ENCODE measurements at regions not wholly inside any gene's neighbourhood (a gene's known extent, or its start where the extent isn't known, plus 50 kb on each side); places are given as distances from the start of the nearest gene placed in this dataset.

DNA sequence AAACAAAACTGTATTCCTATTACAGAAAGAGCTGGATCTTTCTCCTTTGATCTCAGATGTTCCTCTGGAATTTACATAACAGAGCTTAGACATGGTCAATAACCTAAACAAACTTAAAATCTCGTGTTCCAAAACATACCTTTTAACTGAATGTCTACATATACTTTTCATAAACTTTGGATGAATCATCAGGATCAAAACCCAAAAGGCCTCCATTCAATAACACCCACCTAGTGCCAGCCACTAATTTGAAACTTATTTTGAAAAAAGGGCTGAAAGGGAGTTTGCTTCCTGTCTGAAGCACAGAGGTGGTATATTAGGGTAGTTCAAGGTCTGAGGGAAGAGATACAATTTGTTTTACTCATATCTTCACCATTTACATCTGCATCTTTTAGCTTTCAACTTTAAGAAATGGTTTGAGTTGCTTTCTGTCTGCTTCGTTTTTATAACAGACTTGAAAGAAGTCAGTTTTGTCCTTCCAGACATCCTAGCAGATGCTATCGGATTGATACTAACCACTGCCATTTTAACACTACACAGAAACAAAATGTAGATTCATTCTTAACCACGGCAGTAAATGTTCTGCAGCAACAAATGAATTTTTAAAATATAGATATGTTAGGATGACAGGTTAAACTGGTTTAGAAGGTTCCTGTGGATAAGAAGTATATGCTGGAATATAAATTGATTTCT lies 242.8 kb upstream of the DKK2 start:
- TF ChIP-seq CTCF (IDR thresholded peaks at IDR 0.05), result no peak
- TF ChIP-seq POLR2A (IDR thresholded peaks at IDR 0.05), result no peak
- TF ChIP-seq POLR2AphosphoS5 (IDR thresholded peaks at IDR 0.05; ENCODE audit: insufficient read depth in 1 of 2, low read depth in 1 of 2), result no peak
- Histone ChIP-seq H3K36me3 (no peaks in the 10 kb centered on the region), H3K4me1 (peaks cover 2% of the 10 kb centered on the region), H3K4me3 (no peak overlapping the region), H3K27me3 (no peaks in the 10 kb centered on the region), H3K27ac (no peak overlapping the region), H3K9me3 (no peaks in the 10 kb centered on the region)
- intact Hi-C loops (cut with DNase I), result no loop called here
- DNase-seq (ENCODE audit: extremely low spot score in 2 of 2), result no peak

DNA sequence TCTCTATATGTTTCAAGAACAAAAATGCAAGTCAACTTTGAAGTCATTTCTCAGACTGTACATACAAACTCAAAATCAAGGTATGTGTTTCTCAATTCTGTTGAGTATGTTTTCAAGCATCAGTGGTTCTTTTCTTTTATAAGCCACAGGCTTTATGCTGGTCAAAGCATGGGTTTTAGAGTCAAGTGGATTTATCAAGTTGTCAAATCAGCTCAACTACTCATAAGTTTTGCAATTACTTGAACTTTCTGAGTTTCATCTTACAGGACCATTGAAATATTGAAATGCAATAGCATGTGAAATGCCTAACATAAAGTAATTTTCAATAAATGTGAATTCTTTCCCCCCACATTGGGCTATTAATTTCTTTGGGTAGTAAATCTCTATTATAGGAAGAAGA lies 239.9 kb upstream of the DKK2 start:
- no peaks in the 10 kb centered on the region for H3K36me3 ChIP-seq

DNA sequence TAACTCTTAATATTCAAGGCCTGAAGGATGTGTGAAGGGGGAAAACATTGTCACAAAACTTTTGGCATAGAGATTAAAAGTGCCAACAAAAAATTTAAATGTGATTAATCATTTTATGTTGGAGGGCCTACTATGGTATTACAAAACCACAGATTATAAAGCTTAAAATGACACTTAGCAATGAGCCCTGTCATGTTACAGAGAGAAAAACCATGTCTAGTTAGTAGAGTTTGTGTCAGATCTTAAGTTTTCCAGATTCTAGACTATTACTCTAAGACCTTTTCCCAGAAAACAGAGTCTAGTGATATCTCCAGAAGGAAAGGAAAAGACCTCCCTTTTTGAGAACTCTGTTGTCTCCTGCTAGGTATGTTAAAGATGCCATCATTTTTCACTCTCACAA lies 239.1 kb upstream of the DKK2 start:
- Histone ChIP-seq H3K4me1 (no peaks in the 10 kb centered on the region), H3K27me3 (no peaks in the 10 kb centered on the region), H3K27ac (no peak overlapping the region), H3K4me3 (no peak overlapping the region), H3K36me3 (no peaks in the 10 kb centered on the region), H3K9me3 (no peaks in the 10 kb centered on the region)
- no peak for DNase-seq (ENCODE audit: extremely low spot score in 2 of 2)
- intact Hi-C loops (cut with DNase I), result no loop called here
- TF ChIP-seq POLR2A (IDR thresholded peaks at IDR 0.05), result no peak
- no peak for TF ChIP-seq CTCF (IDR thresholded peaks at IDR 0.05)
- no peak for TF ChIP-seq POLR2AphosphoS5 (IDR thresholded peaks at IDR 0.05; ENCODE audit: insufficient read depth in 1 of 2, low read depth in 1 of 2)

More for the DNA sequence above, 239.9 kb upstream of the DKK2 start:
- Histone ChIP-seq H3K4me1 (no peaks in the 10 kb centered on the region), H3K9me3 (no peaks in the 10 kb centered on the region), H3K4me3 (no peak overlapping the region), H3K27ac (no peak overlapping the region), H3K27me3 (no peaks in the 10 kb centered on the region)
- TF ChIP-seq POLR2A (IDR thresholded peaks at IDR 0.05) (no peak), CTCF (IDR thresholded peaks at IDR 0.05) (no peak), POLR2AphosphoS5 (IDR thresholded peaks at IDR 0.05; ENCODE audit: insufficient read depth in 1 of 2, low read depth in 1 of 2) (no peak)
- intact Hi-C loops (cut with DNase I), result no loop called here
- no peak for DNase-seq (ENCODE audit: extremely low spot score in 2 of 2)

DNA sequence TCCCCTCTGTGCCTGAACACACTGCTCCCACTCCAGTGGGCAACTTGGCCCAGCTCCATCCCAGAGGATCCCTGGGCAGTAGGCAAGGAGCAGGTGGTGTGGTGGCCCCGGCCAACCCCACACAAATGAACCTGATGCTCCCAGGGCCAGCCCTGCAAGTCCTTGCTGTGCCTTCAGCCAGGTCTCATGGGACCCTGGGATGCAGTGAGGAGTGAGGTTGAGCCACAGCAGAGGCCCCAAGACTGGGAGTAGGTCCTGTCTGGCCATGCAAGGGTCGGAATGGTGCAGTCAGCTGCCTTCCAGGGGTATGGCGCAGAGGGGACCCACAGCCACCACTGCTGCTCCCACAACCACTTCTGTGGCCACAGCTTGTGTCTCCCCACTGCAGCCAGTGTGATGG lies 234.5 kb upstream of the DKK2 start:
- no peaks in the 10 kb centered on the region for H3K27me3 ChIP-seq
- no peak overlapping the region for H3K27ac ChIP-seq
- intact Hi-C loops (cut with DNase I), result no loop called here
- no peak for TF ChIP-seq POLR2AphosphoS5 (IDR thresholded peaks at IDR 0.05; ENCODE audit: insufficient read depth in 1 of 2, low read depth in 1 of 2)
- TF ChIP-seq CTCF (IDR thresholded peaks at IDR 0.05), result no peak
- no peak for TF ChIP-seq POLR2A (IDR thresholded peaks at IDR 0.05)
- DNase-seq (ENCODE audit: extremely low spot score in 2 of 2), result no peak
- H3K9me3 ChIP-seq, result no peaks in the 10 kb centered on the region
- H3K36me3 ChIP-seq, result no peaks in the 10 kb centered on the region
- H3K4me3 ChIP-seq, result no peak overlapping the region
- H3K4me1 ChIP-seq, result no peaks in the 10 kb centered on the region

GRCh38 chr4:107269175-107269574 lies 233.1 kb upstream of the DKK2 start:
- Histone ChIP-seq H3K27me3 (no peaks in the 10 kb centered on the region), H3K9me3 (no peaks in the 10 kb centered on the region), H3K4me3 (no peak overlapping the region), H3K4me1 (no peaks in the 10 kb centered on the region), H3K27ac (no peak overlapping the region), H3K36me3 (no peaks in the 10 kb centered on the region)
- no peak for DNase-seq (ENCODE audit: extremely low spot score in 2 of 2)
- TF ChIP-seq CTCF (IDR thresholded peaks at IDR 0.05) (no peak), POLR2AphosphoS5 (IDR thresholded peaks at IDR 0.05; ENCODE audit: insufficient read depth in 1 of 2, low read depth in 1 of 2) (no peak), POLR2A (IDR thresholded peaks at IDR 0.05) (no peak)
- intact Hi-C loops (cut with DNase I), result no loop called here
